Panc1 (cell line): ENCODE measurements at regions not wholly inside any gene's neighbourhood (a gene's known extent, or its start where the extent isn't known, plus 50 kb on each side); places are given as distances from the start of the nearest gene placed in this dataset.

Source experiments
- ATAC-seq: fragments of 200-7000 bp; cut with Tn5 transposase; 2 replicates; pipeline ENCODE4 v1.9.1; 2020; ENCODE audit warnings: mild to moderate bottlenecking, moderate library complexity
- BruUV-seq: library from RNA; stranded (reverse); fragments of 400-500 nt; replicated peaks from 2 replicates; lab custom pipeline; 2021; lab: Mats Ljungman, UMichigan
- CTCF ChIA-PET: fragments of 300-600 bp; sonication (Branson Sonifier 250); formaldehyde crosslinking; loops from one replicate; lab custom pipeline; 2022; ENCODE audit warnings: antibody characterized with exemption; lab: Charles Lee
- POLR2A ChIA-PET: fragments of 300-600 bp; sonication (Branson Sonifier 250); formaldehyde crosslinking; loops from one replicate; lab custom pipeline; 2022; ENCODE audit warnings: antibody characterized with exemption; lab: Charles Lee
- DNase-seq: peaks from one replicate; pipeline ENCODE4 v3.0.0-alpha.2; 2010; ENCODE audit warnings: low read depth, low spot score
- H3K27ac ChIP-seq: 2 replicates; pipeline ENCODE4 v1.5.1; 2011; ENCODE audit warnings: mild to moderate bottlenecking, low read length, inconsistent platforms
- H3K27me3 ChIP-seq: fragments of 200-500 bp; sonication (Bioruptor generic); 2 replicates; pipeline ENCODE4 v1.6.0; 2014; ENCODE audit warnings: low read length, inconsistent platforms; ENCODE audit not compliant: control insufficient read depth, insufficient read depth
- H3K36me3 ChIP-seq: fragments of 200-500 bp; sonication (Bioruptor generic); 2 replicates; pipeline ENCODE4 v1.5.1; 2014; ENCODE audit warnings: inconsistent platforms, mild to moderate bottlenecking, low read length, moderate library complexity; ENCODE audit not compliant: control insufficient read depth, insufficient read depth
- H3K4me1 ChIP-seq: 2 replicates; pipeline ENCODE4 v1.5.1; 2011; ENCODE audit warnings: inconsistent platforms, mild to moderate bottlenecking, low read length, moderate library complexity; ENCODE audit not compliant: control insufficient read depth, insufficient read depth
- H3K4me3 ChIP-seq, 2 experiments: 2 replicates each; pipeline ENCODE4 v1.5.1; 2011 to 2012; ENCODE audit warnings: low read depth in 2 of 2, low read length in 2 of 2, mild to moderate bottlenecking in 2 of 2, inconsistent platforms in 1 of 2, moderate library complexity in 1 of 2
- H3K9me3 ChIP-seq: fragments of 200-500 bp; sonication (Bioruptor generic); 2 replicates; pipeline ENCODE4 v1.5.1; 2014; ENCODE audit warnings: low read depth, mild to moderate bottlenecking, inconsistent platforms, low read length, moderate library complexity; ENCODE audit not compliant: control insufficient read depth, insufficient read depth
- CTCF ChIP-seq: fragments of 450-650 bp; IDR thresholded peaks from 2 replicates; pipeline ENCODE4 v1.5.1; 2017; ENCODE audit warnings: mild to moderate bottlenecking
- POLR2AphosphoS5 ChIP-seq: IDR thresholded peaks from 2 replicates; pipeline ENCODE4 v1.6.1; 2012; ENCODE audit warnings: mild to moderate bottlenecking, low read depth, low read length, moderate library complexity
- REST ChIP-seq, 2 experiments: IDR thresholded peaks; 2 replicates each; pipeline ENCODE4 v1.6.1; 2011 to 2012; ENCODE audit warnings: low read depth in 2 of 2, control low read depth in 1 of 2, low read length in 1 of 2, mild to moderate bottlenecking in 1 of 2, moderate library complexity in 1 of 2; ENCODE audit not compliant: insufficient read depth in 1 of 2
- SIN3A ChIP-seq: IDR thresholded peaks from 2 replicates; pipeline ENCODE4 v1.6.1; 2012; ENCODE audit warnings: low read depth, mild to moderate bottlenecking, low read length, moderate library complexity, borderline replicate concordance; ENCODE audit not compliant: insufficient read depth
- TCF7L2 ChIP-seq: IDR thresholded peaks from 2 replicates; pipeline ENCODE4 v1.6.1; 2011; ENCODE audit warnings: mild to moderate bottlenecking, low read depth, low read length, inconsistent platforms
- in situ Hi-C: cut with HindIII; loops from 2 replicates; pipeline ENCODE4 v1.10.0; 2016; ENCODE audit warnings: low sequenced_read_pairs, low pct_unique_long_range_greater_than_20kb
- intact Hi-C: fragments of 100-400 bp; cut with micrococcal nuclease; formaldehyde crosslinking; loops from one replicate; pipeline ENCODE4 v1.10.0; 2022; ENCODE audit not compliant: unreplicated experiment

- in situ Hi-C loops, result no loop called here
- H3K36me3 ChIP-seq, result no peaks in the 10 kb centered on the region
- H3K27me3 ChIP-seq, result no peaks in the 10 kb centered on the region
- DNase-seq (no peak), ATAC-seq (no peak)
- no peaks in the 10 kb centered on the region for H3K9me3 ChIP-seq
- intact Hi-C loops, result no loop called here
- ChIA-PET CTCF (no interaction called here), POLR2A (no interaction called here)
- no peaks in the 10 kb centered on the region for H3K4me1 ChIP-seq
- no TSS peak for BruUV-seq
- H3K4me3 ChIP-seq, result no peak overlapping the region
- H3K27ac ChIP-seq, result no peak overlapping the region
- TF ChIP-seq CTCF (no peak), SIN3A (no peak), TCF7L2 (no peak), REST (IDR thresholded peaks at IDR 0.05; ENCODE audit: insufficient read depth in 1 of 2, low read depth in 2 of 2, low read length in 1 of 2) (no peak), POLR2AphosphoS5 (no peak)
Observed at GRCh38 chrX:80267790-80268189, 152.5 kb upstream of the TENT5D start.

- Histone ChIP-seq H3K27ac (no peak overlapping the region), H3K4me1 (no peaks in the 10 kb centered on the region), H3K27me3 (no peaks in the 10 kb centered on the region), H3K4me3 (no peak overlapping the region), H3K36me3 (no peaks in the 10 kb centered on the region), H3K9me3 (no peaks in the 10 kb centered on the region)
- POLR2A ChIA-PET, result no interaction called here
- in situ Hi-C loops (no loop called here), intact Hi-C loops (loop anchor here (5.0 kb wide), 1 partner anchor 295 kb away; no protein-coding TSS in a partner anchor)
- ATAC-seq, result no peak
- no TSS peak for BruUV-seq
- TF ChIP-seq POLR2AphosphoS5 (no peak), CTCF (peak; percentile 35; the same call in 1 of the 2 replicates), REST (IDR thresholded peaks at IDR 0.05; ENCODE audit: insufficient read depth in 1 of 2, low read depth in 2 of 2, low read length in 1 of 2) (no peak)
- no peak for DNase-seq
- CTCF ChIA-PET, result interaction anchor here (1.1 kb wide), 1 partner anchor 296 kb away, joined by 3 read pairs; no protein-coding TSS in a partner anchor
Observed at GRCh38 chrX:80282535-80282934, 137.7 kb upstream of the TENT5D start.
